ENCODE measurements at regions not wholly inside any gene's neighbourhood (a gene's known extent, or its start where the extent isn't known, plus 50 kb on each side); places are given as distances from the start of the nearest gene placed in this dataset.
A peak's percentile ranks its signal among the peaks of the same experiment; 100 is the strongest.

- no peak overlapping the region for H3K4me2 ChIP-seq
- peaks cover 0 to 15% of the 10 kb centered on the region in 2 experiments; a peak in 1 of 4 replicates for H3K4me1 ChIP-seq (ENCODE audit: control insufficient read depth in 1 of 2, insufficient read depth in 2 of 2, low read depth in 1 of 2, low read length in 1 of 2)
- no peaks in the 10 kb centered on the region for H3K27me3 ChIP-seq (ENCODE audit: insufficient read depth)
- H2AFZ ChIP-seq (ENCODE audit: low read depth) = no peak overlapping the region
- peaks cover 18% of the 10 kb centered on the region for H3F3A ChIP-seq (replicated peaks; ENCODE audit: insufficient read depth)
- ChIA-PET CTCF (no interaction called here), POLR2A (no interaction called here)
- no peak overlapping the region for H3K4me3 ChIP-seq (ENCODE audit: low read depth in 2 of 2, low read length in 1 of 2)
- no peaks in the 10 kb centered on the region for H3K36me3 ChIP-seq (replicated peaks in 1 of 2; ENCODE audit: control insufficient read depth in 1 of 2, insufficient read depth in 2 of 2, low read length in 1 of 2)
- DNase-seq = no peak
- no peak overlapping the region for H3K9ac ChIP-seq
- TF ChIP-seq FOSL2 (IDR thresholded peaks at IDR 0.05; ENCODE audit: borderline replicate concordance, low read depth) (no peak), CHD2 (IDR thresholded peaks at IDR 0.05; ENCODE audit: low read length, partially characterized antibody) (no peak), EP300 (IDR thresholded peaks at IDR 0.05; ENCODE audit: borderline replicate concordance in 1 of 2, low read depth in 1 of 2, low read length in 1 of 2) (no peak), RAD21 (IDR thresholded peaks at IDR 0.05; ENCODE audit: low read length) (no peak), RXRA (IDR thresholded peaks at IDR 0.05; ENCODE audit: borderline replicate concordance, low read depth) (no peak), EZH2phosphoT487 (IDR thresholded peaks at IDR 0.05; ENCODE audit: borderline replicate concordance, low read depth) (no peak), RFX5 (IDR thresholded peaks at IDR 0.05; ENCODE audit: low read length) (no peak), MXI1 (IDR thresholded peaks at IDR 0.05; ENCODE audit: low read depth, low read length) (no peak), JUND (IDR thresholded peaks at IDR 0.05) (no peak), TCF12 (IDR thresholded peaks at IDR 0.05) (no peak), TEAD4 (IDR thresholded peaks at IDR 0.05; ENCODE audit: borderline replicate concordance, insufficient read depth) (no peak), ELF1 (IDR thresholded peaks at IDR 0.05) (no peak), RCOR1 (IDR thresholded peaks at IDR 0.05; ENCODE audit: low read length) (no peak)
- TF ChIP-seq, protein P1, sequence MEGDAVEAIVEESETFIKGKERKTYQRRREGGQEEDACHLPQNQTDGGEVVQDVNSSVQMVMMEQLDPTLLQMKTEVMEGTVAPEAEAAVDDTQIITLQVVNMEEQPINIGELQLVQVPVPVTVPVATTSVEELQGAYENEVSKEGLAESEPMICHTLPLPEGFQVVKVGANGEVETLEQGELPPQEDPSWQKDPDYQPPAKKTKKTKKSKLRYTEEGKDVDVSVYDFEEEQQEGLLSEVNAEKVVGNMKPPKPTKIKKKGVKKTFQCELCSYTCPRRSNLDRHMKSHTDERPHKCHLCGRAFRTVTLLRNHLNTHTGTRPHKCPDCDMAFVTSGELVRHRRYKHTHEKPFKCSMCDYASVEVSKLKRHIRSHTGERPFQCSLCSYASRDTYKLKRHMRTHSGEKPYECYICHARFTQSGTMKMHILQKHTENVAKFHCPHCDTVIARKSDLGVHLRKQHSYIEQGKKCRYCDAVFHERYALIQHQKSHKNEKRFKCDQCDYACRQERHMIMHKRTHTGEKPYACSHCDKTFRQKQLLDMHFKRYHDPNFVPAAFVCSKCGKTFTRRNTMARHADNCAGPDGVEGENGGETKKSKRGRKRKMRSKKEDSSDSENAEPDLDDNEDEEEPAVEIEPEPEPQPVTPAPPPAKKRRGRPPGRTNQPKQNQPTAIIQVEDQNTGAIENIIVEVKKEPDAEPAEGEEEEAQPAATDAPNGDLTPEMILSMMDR (IDR thresholded peaks at IDR 0.05) = no peak
- TF ChIP-seq, protein P2, sequence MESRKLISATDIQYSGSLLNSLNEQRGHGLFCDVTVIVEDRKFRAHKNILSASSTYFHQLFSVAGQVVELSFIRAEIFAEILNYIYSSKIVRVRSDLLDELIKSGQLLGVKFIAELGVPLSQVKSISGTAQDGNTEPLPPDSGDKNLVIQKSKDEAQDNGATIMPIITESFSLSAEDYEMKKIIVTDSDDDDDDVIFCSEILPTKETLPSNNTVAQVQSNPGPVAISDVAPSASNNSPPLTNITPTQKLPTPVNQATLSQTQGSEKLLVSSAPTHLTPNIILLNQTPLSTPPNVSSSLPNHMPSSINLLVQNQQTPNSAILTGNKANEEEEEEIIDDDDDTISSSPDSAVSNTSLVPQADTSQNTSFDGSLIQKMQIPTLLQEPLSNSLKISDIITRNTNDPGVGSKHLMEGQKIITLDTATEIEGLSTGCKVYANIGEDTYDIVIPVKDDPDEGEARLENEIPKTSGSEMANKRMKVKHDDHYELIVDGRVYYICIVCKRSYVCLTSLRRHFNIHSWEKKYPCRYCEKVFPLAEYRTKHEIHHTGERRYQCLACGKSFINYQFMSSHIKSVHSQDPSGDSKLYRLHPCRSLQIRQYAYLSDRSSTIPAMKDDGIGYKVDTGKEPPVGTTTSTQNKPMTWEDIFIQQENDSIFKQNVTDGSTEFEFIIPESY (IDR thresholded peaks at IDR 0.05; ENCODE audit: borderline replicate concordance, low read depth) = no peak
- TF ChIP-seq, protein P3, sequence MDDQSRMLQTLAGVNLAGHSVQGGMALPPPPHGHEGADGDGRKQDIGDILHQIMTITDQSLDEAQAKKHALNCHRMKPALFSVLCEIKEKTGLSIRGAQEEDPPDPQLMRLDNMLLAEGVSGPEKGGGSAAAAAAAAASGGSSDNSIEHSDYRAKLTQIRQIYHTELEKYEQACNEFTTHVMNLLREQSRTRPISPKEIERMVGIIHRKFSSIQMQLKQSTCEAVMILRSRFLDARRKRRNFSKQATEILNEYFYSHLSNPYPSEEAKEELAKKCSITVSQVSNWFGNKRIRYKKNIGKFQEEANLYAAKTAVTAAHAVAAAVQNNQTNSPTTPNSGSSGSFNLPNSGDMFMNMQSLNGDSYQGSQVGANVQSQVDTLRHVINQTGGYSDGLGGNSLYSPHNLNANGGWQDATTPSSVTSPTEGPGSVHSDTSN (IDR thresholded peaks at IDR 0.05) = no peak
- H3K79me2 ChIP-seq (ENCODE audit: insufficient read depth) = no peaks in the 10 kb centered on the region
- WGBS (ENCODE audit: low lambda C conversion rate) = 65% methylated on average over 4 of the region's 4 CpGs
- H3K9me2 ChIP-seq = no peaks in the 10 kb centered on the region
- peak overlapping the region in 1 of 2 experiments; percentile 81; a peak in 2 of 4 replicates for H3K27ac ChIP-seq (ENCODE audit: low read depth in 2 of 2, low read length in 1 of 2)
- no peaks in the 10 kb centered on the region for H4K20me1 ChIP-seq (ENCODE audit: insufficient read depth)
- H3K9me3 ChIP-seq = no peaks in the 10 kb centered on the region
These were observed 186.0 kb upstream of the FRMPD4 start for GRCh38 chrX:11952176-11952720.
